MM.1S (cell line): ENCODE measurements at regions not wholly inside any gene's neighbourhood (a gene's known extent, or its start where the extent isn't known, plus 50 kb on each side); places are given as distances from the start of the nearest gene placed in this dataset.

ENCODE experiments used
- CTCF ChIP-seq: fragments of 300-600 bp; sonication (generic); IDR thresholded peaks from 2 replicates; pipeline ENCODE4 v1.5.1; 2016; ENCODE audit warnings: antibody characterized with exemption, low read length, mixed read lengths
- EZH2phosphoT487 ChIP-seq: fragments of 300-600 bp; sonication (generic); IDR thresholded peaks from 2 replicates; pipeline ENCODE4 v1.6.1; 2018; ENCODE audit warnings: antibody characterized with exemption, low read length

GRCh38 chr2:228747483-228747882 is 523.6 kb downstream of the PID1 start:
- TF ChIP-seq CTCF (no peak), EZH2phosphoT487 (no peak)
